Suprapubic skin (tissue), 4 donors: ENCODE measurements at regions not wholly inside any gene's neighbourhood (a gene's known extent, or its start where the extent isn't known, plus 50 kb on each side); places are given as distances from the start of the nearest gene placed in this dataset.

Experiments
- DNase-seq, 2 donors: peaks; one replicate each; pipeline ENCODE4 v3.0.0-alpha.2; 2019; ENCODE audit warnings: low spot score in 2 of 2
- H3K27ac ChIP-seq: fragments of 200-600 bp; sonication (generic); one replicate; pipeline ENCODE4 v1.5.1; 2019
- H3K27me3 ChIP-seq: fragments of 200-600 bp; sonication (generic); one replicate; pipeline ENCODE4 v1.5.1; 2019
- H3K36me3 ChIP-seq: fragments of 200-600 bp; sonication (generic); one replicate; pipeline ENCODE4 v1.5.1; 2019
- H3K4me1 ChIP-seq: fragments of 200-600 bp; sonication (generic); one replicate; pipeline ENCODE4 v1.5.1; 2019
- H3K4me3 ChIP-seq: fragments of 200-600 bp; sonication (generic); one replicate; pipeline ENCODE4 v1.5.1; 2019; ENCODE audit warnings: mild to moderate bottlenecking
- H3K9me3 ChIP-seq: fragments of 200-600 bp; sonication (generic); one replicate; pipeline ENCODE4 v1.5.1; 2019
- CTCF ChIP-seq, 2 donors: fragments of 200-600 bp in 1 of 2; fragments of 450-650 bp in 1 of 2; sonication (generic) in 1 of 2; IDR thresholded peaks; one replicate each; pipeline ENCODE4 v1.5.1; 2016 to 2019; ENCODE audit warnings: antibody characterized with exemption in 2 of 2, mild to moderate bottlenecking in 1 of 2, moderate library complexity in 1 of 2
- EP300 ChIP-seq: sonication (generic); formaldehyde crosslinking; IDR thresholded peaks from one replicate; pipeline ENCODE4 v1.6.1; 2017; ENCODE audit warnings: antibody characterized with exemption
- POLR2A ChIP-seq, 2 donors: fragments of 450-650 bp; IDR thresholded peaks; one replicate each; pipeline ENCODE4 v1.6.1; 2017; ENCODE audit warnings: antibody characterized with exemption in 2 of 2, mild to moderate bottlenecking in 2 of 2, moderate library complexity in 2 of 2
- POLR2AphosphoS5 ChIP-seq, 3 donors: sonication (generic); formaldehyde crosslinking; IDR thresholded peaks; one replicate each; pipeline ENCODE4 v1.6.1; 2017; ENCODE audit warnings: antibody characterized with exemption in 3 of 3
- WGBS: methylation state at CpG from one replicate; pipeline ENCODE4 v1.1.5; 2018; 5-methylcytosine and 5-hydroxymethylcytosine counted together

GRCh38 chr3:176490357-176490756 lies 706.9 kb downstream of the TBL1XR1 start:
- H3K27ac ChIP-seq, result no peak overlapping the region
- no peaks in the 10 kb centered on the region for H3K36me3 ChIP-seq
- H3K9me3 ChIP-seq, result no peaks in the 10 kb centered on the region
- no peak for TF ChIP-seq POLR2AphosphoS5 (IDR thresholded peaks at IDR 0.05)
- no peak for TF ChIP-seq POLR2A (IDR thresholded peaks at IDR 0.05)
- no peak for TF ChIP-seq EP300
- TF ChIP-seq CTCF (IDR thresholded peaks at IDR 0.05), result no peak
- DNase-seq, result no peak
- H3K4me1 ChIP-seq, result no peaks in the 10 kb centered on the region
- no peaks in the 10 kb centered on the region for H3K27me3 ChIP-seq
- H3K4me3 ChIP-seq, result no peak overlapping the region
- WGBS, result 75% methylated on average over 2 of the region's 2 CpGs

GRCh38 chr3:176479248-176479647 lies 718.0 kb downstream of the TBL1XR1 start:
- H3K4me1 ChIP-seq, result no peaks in the 10 kb centered on the region
- no peak for DNase-seq
- no peaks in the 10 kb centered on the region for H3K36me3 ChIP-seq
- no peaks in the 10 kb centered on the region for H3K27me3 ChIP-seq
- no peaks in the 10 kb centered on the region for H3K9me3 ChIP-seq
- no peak overlapping the region for H3K27ac ChIP-seq
- TF ChIP-seq EP300 (no peak), CTCF (IDR thresholded peaks at IDR 0.05) (no peak), POLR2AphosphoS5 (IDR thresholded peaks at IDR 0.05) (no peak), POLR2A (IDR thresholded peaks at IDR 0.05) (no peak)
- no peak overlapping the region for H3K4me3 ChIP-seq
- 83% methylated on average over 6 of the region's 6 CpGs for WGBS

GRCh38 chr3:176469694-176470205 lies 727.5 kb downstream of the TBL1XR1 start:
- Histone ChIP-seq H3K27me3 (no peaks in the 10 kb centered on the region), H3K9me3 (no peaks in the 10 kb centered on the region), H3K4me1 (no peaks in the 10 kb centered on the region), H3K27ac (no peak overlapping the region), H3K4me3 (no peak overlapping the region), H3K36me3 (no peaks in the 10 kb centered on the region)
- no peak for TF ChIP-seq POLR2A (IDR thresholded peaks at IDR 0.05)
- TF ChIP-seq CTCF (IDR thresholded peaks at IDR 0.05), result no peak
- TF ChIP-seq EP300, result no peak
- no peak for TF ChIP-seq POLR2AphosphoS5 (IDR thresholded peaks at IDR 0.05)
- WGBS, result 56% methylated on average over 6 of the region's 6 CpGs
- no peak for DNase-seq

GRCh38 chr3:176463610-176464009 lies 733.7 kb downstream of the TBL1XR1 start:
- no peaks in the 10 kb centered on the region for H3K27me3 ChIP-seq
- no peak for TF ChIP-seq CTCF (IDR thresholded peaks at IDR 0.05)
- WGBS, result 74% methylated on average over 2 of the region's 2 CpGs
- H3K27ac ChIP-seq, result no peak overlapping the region
- H3K4me1 ChIP-seq, result no peaks in the 10 kb centered on the region
- no peaks in the 10 kb centered on the region for H3K36me3 ChIP-seq
- no peak overlapping the region for H3K4me3 ChIP-seq
- H3K9me3 ChIP-seq, result no peaks in the 10 kb centered on the region
- DNase-seq, result no peak

- no peaks in the 10 kb centered on the region for H3K36me3 ChIP-seq
Measured at GRCh38 chr3:176447369-176447768, 749.9 kb downstream of the TBL1XR1 start.

More at GRCh38 chr3:176447369-176447768, 749.9 kb downstream of the TBL1XR1 start:
- Histone ChIP-seq H3K4me1 (no peaks in the 10 kb centered on the region), H3K4me3 (no peak overlapping the region), H3K27ac (no peak overlapping the region), H3K27me3 (no peaks in the 10 kb centered on the region), H3K9me3 (no peaks in the 10 kb centered on the region)
- no peak for TF ChIP-seq POLR2AphosphoS5 (IDR thresholded peaks at IDR 0.05)
- no peak for TF ChIP-seq CTCF (IDR thresholded peaks at IDR 0.05)
- TF ChIP-seq POLR2A (IDR thresholded peaks at IDR 0.05), result no peak
- no peak for TF ChIP-seq EP300
- 73% methylated on average over 4 of the region's 4 CpGs for WGBS
- no peak for DNase-seq
